Large intestine (tissue), 3 donors: ENCODE measurements at regions not wholly inside any gene's neighbourhood (a gene's known extent, or its start where the extent isn't known, plus 50 kb on each side); places are given as distances from the start of the nearest gene placed in this dataset.

Experiments
- DNase-seq, 2 donors: peaks; one replicate each; pipeline versions ENCODE4 v3.0.0 to v3.0.0-alpha.2; 2013
- H3K27ac ChIP-seq: one replicate; pipeline ENCODE4 v1.5.1; 2013; ENCODE audit warnings: low read length
- H3K27me3 ChIP-seq: 2 replicates; pipeline ENCODE4 v1.6.1; 2013; ENCODE audit warnings: low read length; ENCODE audit not compliant: control insufficient read depth, insufficient read depth
- H3K36me3 ChIP-seq: 2 replicates; pipeline ENCODE4 v1.6.1; 2013; ENCODE audit warnings: low read length; ENCODE audit not compliant: control insufficient read depth, insufficient read depth
- H3K4me1 ChIP-seq: one replicate; pipeline ENCODE4 v1.6.1; 2013; ENCODE audit warnings: low read length; ENCODE audit not compliant: control insufficient read depth, insufficient read depth
- H3K4me3 ChIP-seq: one replicate; pipeline ENCODE4 v1.5.1; 2013; ENCODE audit warnings: low read length
- H3K9me3 ChIP-seq: one replicate; pipeline ENCODE4 v1.6.1; 2013; ENCODE audit warnings: mild to moderate bottlenecking, low read depth, low read length, moderate library complexity; ENCODE audit not compliant: control insufficient read depth
- WGBS: methylation state at CpG from one replicate; pipeline ENCODE4 v1.1.5; 2013; ENCODE audit warnings: low lambda C conversion rate; ENCODE audit not compliant: insufficient coverage; 5-methylcytosine and 5-hydroxymethylcytosine counted together

DNA sequence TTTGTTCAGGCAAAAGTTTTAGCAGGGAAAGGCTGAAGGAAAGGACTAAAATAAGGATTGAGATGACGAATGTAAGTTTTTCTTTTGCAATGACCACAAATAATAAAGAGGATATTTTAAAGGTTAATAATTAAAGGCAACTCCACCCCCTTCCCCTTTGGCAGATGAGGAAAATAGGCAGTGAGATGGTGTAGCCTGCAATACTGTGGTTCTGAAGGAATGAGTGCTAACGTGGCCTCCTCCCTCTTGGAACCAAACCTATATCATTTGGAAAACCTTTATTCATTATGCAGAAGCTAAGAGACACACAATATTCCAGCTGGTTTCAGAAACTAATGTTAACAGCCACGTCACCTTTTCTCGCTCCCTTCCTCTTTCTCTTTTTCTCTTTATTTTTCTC, 70.9 kb upstream of the COL1A2 start:
- H3K36me3 ChIP-seq = no peaks in the 10 kb centered on the region
- peaks cover 3% of the 10 kb centered on the region for H3K4me1 ChIP-seq
- H3K27ac ChIP-seq = no peak overlapping the region
- 88% methylated on average over 3 of the region's 4 CpGs for WGBS
- peaks cover 12% of the 10 kb centered on the region for H3K9me3 ChIP-seq
- H3K27me3 ChIP-seq = no peaks in the 10 kb centered on the region
- no peak overlapping the region for H3K4me3 ChIP-seq
- DNase-seq = no peak

DNA sequence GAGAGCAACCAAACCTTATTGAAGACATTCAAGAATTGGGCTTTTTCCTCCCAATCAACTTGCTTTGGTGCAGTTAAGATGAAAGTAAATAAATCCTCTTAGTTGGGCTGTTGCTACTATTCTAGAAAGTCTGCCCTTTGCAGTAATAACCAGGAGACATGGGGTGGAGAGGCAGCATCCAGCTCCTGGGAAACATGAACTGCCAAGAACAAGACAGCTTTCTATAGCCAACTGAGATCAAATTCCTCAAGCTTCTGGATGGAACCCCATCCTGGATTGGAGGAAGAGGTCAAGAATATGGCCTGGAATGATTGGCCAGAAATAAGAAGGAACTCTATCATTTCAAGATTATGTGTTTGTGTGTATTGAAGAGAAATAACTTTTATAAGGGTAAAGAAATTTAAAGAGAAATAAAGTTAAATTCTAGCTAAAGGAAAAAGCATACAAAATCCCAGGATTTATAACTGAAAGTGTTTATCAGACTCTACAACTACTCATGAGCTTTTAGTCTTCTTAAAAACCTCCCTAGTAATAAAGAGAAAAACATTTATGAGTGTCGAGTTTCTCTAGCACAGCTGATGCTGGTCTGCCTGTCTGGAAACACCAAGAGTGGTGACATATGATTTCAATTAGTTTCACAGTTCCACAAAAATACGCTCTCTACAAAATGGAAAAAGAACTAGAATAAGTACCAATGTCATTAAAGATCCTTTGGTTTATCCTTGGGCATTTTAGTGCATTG, 70.1 kb upstream of the COL1A2 start:
- Histone ChIP-seq H3K4me1 (peaks cover 3% of the 10 kb centered on the region), H3K9me3 (peaks cover 12% of the 10 kb centered on the region), H3K27me3 (no peaks in the 10 kb centered on the region), H3K27ac (no peak overlapping the region), H3K4me3 (no peak overlapping the region), H3K36me3 (no peaks in the 10 kb centered on the region)
- no peak for DNase-seq
- 100% methylated on average over 2 of the region's 2 CpGs for WGBS

- Histone ChIP-seq H3K27me3 (no peaks in the 10 kb centered on the region), H3K4me1 (peaks cover 1% of the 10 kb centered on the region), H3K36me3 (no peaks in the 10 kb centered on the region), H3K9me3 (peaks cover 12% of the 10 kb centered on the region), H3K27ac (no peak overlapping the region), H3K4me3 (no peak overlapping the region)
- WGBS = no CpG with 5 or more reads among the region's 3 CpGs
- DNase-seq = no peak
Observed at GRCh38 chr7:94325122-94325475, 69.6 kb upstream of the COL1A2 start.

GRCh38 chr7:94330269-94331020, 64.2 kb upstream of the COL1A2 start:
- Histone ChIP-seq H3K27me3 (no peaks in the 10 kb centered on the region), H3K4me3 (no peak overlapping the region), H3K27ac (no peak overlapping the region), H3K4me1 (no peaks in the 10 kb centered on the region), H3K9me3 (no peaks in the 10 kb centered on the region), H3K36me3 (no peaks in the 10 kb centered on the region)
- DNase-seq = no peak
- WGBS = 71% methylated on average over 1 of the region's 7 CpGs

DNA sequence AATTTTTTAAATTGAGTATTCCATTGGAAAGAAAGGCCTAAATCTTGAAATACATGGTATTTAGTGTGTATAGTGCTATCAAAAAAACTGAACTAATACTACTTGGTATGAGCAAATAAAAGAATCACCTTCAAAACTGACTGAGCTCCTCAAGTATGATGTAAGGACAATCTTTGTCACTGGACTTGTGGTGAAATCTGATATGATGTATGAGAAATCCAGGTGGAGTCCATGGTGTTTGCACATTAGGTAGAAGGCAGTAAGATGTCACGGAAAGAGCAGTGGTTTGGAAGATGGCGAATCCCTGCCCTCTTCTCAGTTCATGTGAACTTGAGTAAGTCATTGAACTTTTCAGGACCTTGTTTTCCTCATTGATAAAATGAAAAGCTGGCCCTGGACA, 62.1 kb upstream of the COL1A2 start:
- H3K27ac ChIP-seq = no peak overlapping the region
- H3K36me3 ChIP-seq = no peaks in the 10 kb centered on the region
- WGBS = no CpG with 5 or more reads among the region's 2 CpGs
- H3K4me1 ChIP-seq = no peaks in the 10 kb centered on the region
- no peaks in the 10 kb centered on the region for H3K9me3 ChIP-seq
- no peak overlapping the region for H3K4me3 ChIP-seq
- no peaks in the 10 kb centered on the region for H3K27me3 ChIP-seq
- no peak for DNase-seq

DNA sequence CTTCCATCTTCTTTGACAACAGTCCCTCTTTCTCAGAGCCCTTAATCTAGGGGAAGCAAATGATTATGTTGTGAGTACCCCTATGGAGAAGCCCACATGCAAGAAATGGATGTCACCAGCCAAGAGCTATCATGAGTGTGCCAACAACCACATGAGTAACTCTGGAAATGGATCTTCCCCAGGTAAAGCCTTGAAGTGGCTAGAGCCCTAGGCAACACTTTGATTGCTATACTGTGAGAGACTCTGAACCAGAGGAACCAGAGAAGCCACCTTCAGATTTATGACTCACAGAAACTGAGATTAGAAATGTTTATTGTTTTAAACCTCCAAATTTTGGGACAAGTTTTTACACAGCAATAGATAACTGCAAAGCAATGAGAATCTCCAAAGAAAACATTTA, 60.9 kb upstream of the COL1A2 start:
- no peak overlapping the region for H3K4me3 ChIP-seq
- H3K27ac ChIP-seq = no peak overlapping the region
- H3K9me3 ChIP-seq = no peaks in the 10 kb centered on the region
- H3K27me3 ChIP-seq = no peaks in the 10 kb centered on the region
- DNase-seq = no peak
- no peaks in the 10 kb centered on the region for H3K4me1 ChIP-seq
- no peaks in the 10 kb centered on the region for H3K36me3 ChIP-seq

DNA sequence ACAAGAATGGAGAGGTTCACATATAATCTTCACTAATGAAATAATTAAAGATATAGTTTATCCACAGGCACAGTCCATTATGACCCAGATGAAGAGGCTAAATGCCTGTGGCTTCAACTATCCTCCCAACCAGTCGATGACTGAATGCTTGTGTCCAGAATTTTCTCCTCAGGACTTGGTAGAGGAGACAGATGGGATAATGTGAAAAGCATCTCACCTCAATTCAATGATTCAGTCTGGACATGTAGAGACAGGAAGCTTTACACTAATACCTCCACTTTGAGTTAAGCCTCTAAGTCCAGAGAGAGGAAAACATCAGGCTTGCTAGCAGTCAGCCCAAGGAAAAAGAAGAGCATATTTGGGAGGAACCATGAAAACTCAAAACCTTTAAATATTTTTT, 59.1 kb upstream of the COL1A2 start:
- Histone ChIP-seq H3K4me1 (no peaks in the 10 kb centered on the region), H3K4me3 (no peak overlapping the region), H3K27ac (no peak overlapping the region), H3K27me3 (no peaks in the 10 kb centered on the region), H3K9me3 (no peaks in the 10 kb centered on the region), H3K36me3 (no peaks in the 10 kb centered on the region)
- no peak for DNase-seq
- no CpG with 5 or more reads among the region's 1 CpG for WGBS

- no peaks in the 10 kb centered on the region for H3K9me3 ChIP-seq
- H3K27ac ChIP-seq = no peak overlapping the region
- no peaks in the 10 kb centered on the region for H3K36me3 ChIP-seq
- H3K27me3 ChIP-seq = no peaks in the 10 kb centered on the region
- H3K4me3 ChIP-seq = no peak overlapping the region
- no peaks in the 10 kb centered on the region for H3K4me1 ChIP-seq
- no CpG with 5 or more reads among the region's 2 CpGs for WGBS
- DNase-seq = no peak
Observed at GRCh38 chr7:94336009-94336408, 58.7 kb upstream of the COL1A2 start.

GRCh38 chr7:94338921-94339371, 55.7 kb upstream of the COL1A2 start:
- H3K4me3 ChIP-seq = no peak overlapping the region
- no peaks in the 10 kb centered on the region for H3K27me3 ChIP-seq
- no peaks in the 10 kb centered on the region for H3K36me3 ChIP-seq
- WGBS = 20% methylated on average over 1 of the region's 2 CpGs
- no peaks in the 10 kb centered on the region for H3K4me1 ChIP-seq
- no peaks in the 10 kb centered on the region for H3K9me3 ChIP-seq
- H3K27ac ChIP-seq = no peak overlapping the region
- DNase-seq = no peak

GRCh38 chr7:94344826-94345225, 49.9 kb upstream of the COL1A2 start:
- WGBS = 100% methylated on average over 1 of the region's 1 CpG
- H3K27me3 ChIP-seq = peaks cover 2% of the 10 kb centered on the region
- no peak overlapping the region for H3K4me3 ChIP-seq
- no peaks in the 10 kb centered on the region for H3K36me3 ChIP-seq
- no peak for DNase-seq
- no peak overlapping the region for H3K27ac ChIP-seq
- no peaks in the 10 kb centered on the region for H3K9me3 ChIP-seq
- no peaks in the 10 kb centered on the region for H3K4me1 ChIP-seq
